C4-2B (cell line): ENCODE measurements at regions not wholly inside any gene's neighbourhood (a gene's known extent, or its start where the extent isn't known, plus 50 kb on each side); places are given as distances from the start of the nearest gene placed in this dataset.

Experiments
- H3K27ac ChIP-seq: fragments of 450-650 bp; 2 replicates; pipeline ENCODE4 v1.5.1; 2017
- ZFX ChIP-seq: fragments of 450-650 bp; IDR thresholded peaks from 2 replicates; pipeline ENCODE4 v1.6.1; 2017
- TF ChIP-seq, protein P1 (sequence below): fragments of 450-650 bp; conservative IDR thresholded peaks from 2 replicates; pipeline ENCODE4 v1.5.1; 2017; ENCODE audit warnings: mild to moderate bottlenecking

DNA sequence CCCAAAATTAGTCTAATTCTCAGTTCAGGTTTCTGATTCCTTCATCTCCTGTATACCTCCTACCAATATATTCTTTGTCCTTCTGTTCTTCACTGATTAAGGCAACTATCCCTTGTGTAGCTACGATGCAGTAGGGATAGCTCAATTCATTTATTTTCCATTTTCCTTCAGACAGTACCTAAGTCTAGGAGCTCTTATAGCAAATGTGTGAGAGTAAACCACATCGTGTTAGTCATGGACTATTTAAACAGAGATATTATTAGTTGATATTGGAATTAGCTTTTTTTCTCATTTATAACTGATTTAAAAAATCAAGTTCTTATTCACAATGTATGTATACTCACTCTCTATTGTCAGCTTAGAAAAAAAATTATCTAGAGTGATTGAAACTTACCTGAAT is 900.0 kb downstream of the JRKL start:
- TF ChIP-seq, protein P1, sequence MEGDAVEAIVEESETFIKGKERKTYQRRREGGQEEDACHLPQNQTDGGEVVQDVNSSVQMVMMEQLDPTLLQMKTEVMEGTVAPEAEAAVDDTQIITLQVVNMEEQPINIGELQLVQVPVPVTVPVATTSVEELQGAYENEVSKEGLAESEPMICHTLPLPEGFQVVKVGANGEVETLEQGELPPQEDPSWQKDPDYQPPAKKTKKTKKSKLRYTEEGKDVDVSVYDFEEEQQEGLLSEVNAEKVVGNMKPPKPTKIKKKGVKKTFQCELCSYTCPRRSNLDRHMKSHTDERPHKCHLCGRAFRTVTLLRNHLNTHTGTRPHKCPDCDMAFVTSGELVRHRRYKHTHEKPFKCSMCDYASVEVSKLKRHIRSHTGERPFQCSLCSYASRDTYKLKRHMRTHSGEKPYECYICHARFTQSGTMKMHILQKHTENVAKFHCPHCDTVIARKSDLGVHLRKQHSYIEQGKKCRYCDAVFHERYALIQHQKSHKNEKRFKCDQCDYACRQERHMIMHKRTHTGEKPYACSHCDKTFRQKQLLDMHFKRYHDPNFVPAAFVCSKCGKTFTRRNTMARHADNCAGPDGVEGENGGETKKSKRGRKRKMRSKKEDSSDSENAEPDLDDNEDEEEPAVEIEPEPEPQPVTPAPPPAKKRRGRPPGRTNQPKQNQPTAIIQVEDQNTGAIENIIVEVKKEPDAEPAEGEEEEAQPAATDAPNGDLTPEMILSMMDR, result no peak
- no peak for TF ChIP-seq ZFX
- no peak overlapping the region for H3K27ac ChIP-seq

DNA sequence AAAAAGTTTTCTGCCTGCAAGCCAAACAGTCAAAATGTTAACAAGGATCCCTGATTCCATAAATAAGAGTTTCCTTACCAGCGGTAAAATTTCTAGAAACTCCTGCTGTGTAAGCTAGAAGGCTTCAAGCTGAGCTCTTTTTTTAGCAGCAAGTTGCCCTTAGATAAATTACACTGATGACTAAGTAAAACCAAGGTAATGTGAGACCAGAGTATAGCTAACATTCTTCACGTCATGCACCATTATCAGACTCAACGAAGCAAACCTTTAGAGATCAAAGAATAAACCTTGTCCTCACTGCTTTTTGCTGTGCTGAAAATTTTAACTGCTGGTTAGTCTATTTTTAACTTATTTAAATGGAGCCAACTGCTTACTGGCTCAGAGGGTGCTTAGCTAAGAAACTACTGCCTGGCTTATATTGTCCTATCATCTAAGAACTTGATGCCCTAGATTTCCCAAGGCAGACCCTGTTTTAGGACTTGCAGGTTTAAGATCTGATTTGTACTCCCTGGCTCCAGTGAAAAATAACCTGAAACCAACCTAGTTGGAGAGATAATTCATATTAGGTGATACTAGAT is 900.7 kb downstream of the JRKL start:
- TF ChIP-seq, protein P1, result no peak
- TF ChIP-seq ZFX, result no peak
- H3K27ac ChIP-seq, result no peak overlapping the region

DNA sequence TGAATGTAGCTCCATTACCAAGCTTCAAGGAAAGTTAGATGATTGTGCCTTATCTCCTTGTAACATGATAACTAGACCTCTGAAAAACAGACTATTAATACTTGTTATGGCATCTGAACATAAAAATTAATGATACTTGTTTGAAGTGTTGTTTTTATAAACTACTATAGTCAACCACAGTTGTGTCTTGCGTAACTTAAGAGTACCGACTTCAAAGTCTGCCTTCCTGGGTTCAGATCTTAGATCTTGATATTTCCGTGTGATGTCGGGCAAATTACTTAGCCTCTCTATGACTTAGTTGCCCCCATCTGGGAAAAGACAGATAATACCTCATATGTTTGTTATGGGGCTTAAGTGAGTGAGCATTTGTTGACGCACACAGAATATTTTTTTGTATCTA is 906.5 kb downstream of the JRKL start:
- H3K27ac ChIP-seq, result no peak overlapping the region
- TF ChIP-seq ZFX, result no peak
- TF ChIP-seq, protein P1, result no peak

DNA sequence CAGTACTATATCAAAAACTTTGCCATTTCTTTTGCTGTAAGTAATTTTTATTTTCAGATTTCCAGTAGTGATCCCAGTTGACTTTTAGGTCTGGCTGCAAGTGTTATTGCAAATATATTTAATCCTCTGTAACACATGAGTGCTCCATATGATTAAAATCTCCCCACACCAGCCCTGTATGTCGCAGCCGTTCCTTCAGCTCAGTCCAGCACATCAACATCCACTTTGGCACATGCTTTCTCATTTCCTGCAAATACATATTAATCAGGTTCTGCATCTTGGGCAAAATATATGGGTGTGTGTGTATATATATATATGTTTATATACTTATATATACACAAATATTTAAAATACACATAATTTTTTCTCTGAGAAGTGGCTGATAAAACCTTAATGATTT is 919.5 kb downstream of the JRKL start:
- no peak overlapping the region for H3K27ac ChIP-seq
- TF ChIP-seq ZFX, result no peak
- TF ChIP-seq, protein P1, result no peak

DNA sequence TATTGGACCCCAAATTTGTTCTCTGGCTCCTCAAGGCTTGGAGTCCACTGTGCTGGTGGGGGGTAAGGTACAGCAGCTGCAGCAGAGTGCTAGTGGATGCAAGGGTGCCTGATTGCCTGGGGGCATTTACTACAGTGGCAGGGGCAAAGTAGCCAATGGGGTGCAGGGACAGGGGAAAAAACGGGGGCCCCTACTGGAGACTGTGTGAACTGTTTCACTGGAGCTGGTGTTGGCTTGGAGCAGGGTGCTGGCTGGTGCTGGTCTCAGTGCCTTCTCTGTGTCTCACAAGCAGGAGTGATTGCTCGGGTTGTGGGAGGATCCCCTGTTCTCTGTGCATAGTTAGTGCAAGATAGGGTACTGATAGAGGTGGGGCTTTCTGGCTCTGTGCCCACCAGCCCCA is 935.9 kb downstream of the JRKL start:
- H3K27ac ChIP-seq, result no peak overlapping the region
- TF ChIP-seq ZFX, result no peak
- TF ChIP-seq, protein P1, result no peak; the same call in 1 of the 2 replicates

DNA sequence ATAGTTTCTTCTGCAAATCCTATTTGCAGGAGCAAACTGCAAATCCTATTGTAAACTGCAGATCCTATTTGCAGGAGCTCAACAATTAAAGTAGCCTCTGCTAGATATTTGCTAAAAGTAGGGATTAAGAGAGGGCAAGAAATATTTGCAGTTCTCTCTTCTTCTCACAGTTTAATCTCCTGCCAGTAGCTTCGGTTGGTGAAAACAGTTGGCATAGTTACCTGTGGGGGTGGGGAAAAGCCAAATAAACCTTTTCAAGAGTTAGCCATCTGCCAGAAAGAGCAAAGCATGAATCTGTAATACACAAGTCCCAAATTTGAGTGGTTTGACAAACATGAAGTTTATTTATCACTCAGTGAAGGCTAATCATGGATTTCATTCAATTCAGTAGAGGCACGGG is 942.5 kb downstream of the JRKL start:
- H3K27ac ChIP-seq, result no peak overlapping the region

DNA sequence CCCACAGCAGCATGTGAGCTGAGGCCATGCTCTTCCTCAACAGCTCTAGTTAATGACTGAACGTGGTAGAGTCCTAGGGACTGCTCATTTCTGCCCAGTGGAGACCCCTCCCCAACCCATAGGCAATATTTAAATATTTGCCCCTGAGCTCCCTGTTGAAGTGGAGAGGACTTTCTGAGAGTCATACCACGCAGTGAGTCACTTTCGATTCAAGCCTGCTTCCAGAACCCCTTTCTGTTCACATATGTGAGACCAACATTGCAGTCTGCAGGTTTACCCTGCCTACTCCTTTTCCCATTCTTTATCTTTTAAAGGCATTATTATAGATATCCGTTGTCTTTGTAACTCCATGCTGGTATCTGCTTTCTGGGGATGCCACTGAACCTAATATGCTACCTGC is 946.3 kb downstream of the JRKL start:
- H3K27ac ChIP-seq, result no peak overlapping the region
- TF ChIP-seq ZFX, result no peak

More for the DNA sequence above, 942.5 kb downstream of the JRKL start:
- TF ChIP-seq, protein P1, result no peak
- TF ChIP-seq ZFX, result no peak

DNA sequence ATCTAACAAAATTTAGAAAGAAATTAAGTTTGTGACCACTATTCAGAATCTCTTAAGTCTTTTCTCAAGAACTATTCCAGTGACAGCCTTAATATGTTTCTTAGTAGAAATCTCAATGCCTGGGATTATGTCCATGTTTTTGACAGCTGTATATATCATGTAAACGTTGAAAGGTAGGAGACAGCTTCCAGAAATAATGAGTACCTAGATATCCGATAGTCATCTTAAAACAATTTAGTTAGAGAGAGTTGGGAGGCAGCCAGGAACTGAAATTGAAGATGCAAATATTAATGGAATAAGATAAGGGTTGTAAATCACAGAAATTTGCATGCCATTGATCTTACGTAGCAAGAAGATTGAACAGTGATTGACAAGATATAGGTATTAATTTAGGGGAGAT is 955.2 kb downstream of the JRKL start:
- TF ChIP-seq ZFX, result no peak
- TF ChIP-seq, protein P1, result no peak
- no peak overlapping the region for H3K27ac ChIP-seq
